HCT116 (cell line): ENCODE measurements at regions not wholly inside any gene's neighbourhood (a gene's known extent, or its start where the extent isn't known, plus 50 kb on each side); places are given as distances from the start of the nearest gene placed in this dataset.

Source experiments
- ATAC-seq: fragments of 200-7000 bp; cut with Tn5 transposase; 2 replicates; pipeline ENCODE4 v1.9.1; 2020; ENCODE audit warnings: mild to moderate bottlenecking, moderate library complexity
- BruUV-seq: library from RNA; stranded (reverse); fragments of 400-500 nt; replicated peaks from 2 replicates; lab custom pipeline; 2021; lab: Mats Ljungman, UMichigan
- CTCF ChIA-PET: fragments of 300-600 bp; sonication (Branson Sonifier 250); formaldehyde crosslinking; loops from one replicate; lab custom pipeline; 2021; ENCODE audit warnings: antibody characterized with exemption; lab: Charles Lee
- POLR2A ChIA-PET: fragments of 300-600, 350-600 bp; sonication (Branson Sonifier 250); formaldehyde crosslinking; loops from one replicate; lab custom pipeline; 2021; ENCODE audit warnings: antibody characterized with exemption; lab: Charles Lee
- RAD21 ChIA-PET, 2 experiments: fragments of 300-600 bp; sonication (Branson Sonifier 250); formaldehyde crosslinking; loops; one replicate each; lab custom pipeline; 2023; ENCODE audit warnings: low total read pairs in 2 of 2; ENCODE audit not compliant: uncharacterized antibody in 2 of 2, unreplicated experiment in 2 of 2, low non-redundant PET in 1 of 2; lab: Charles Lee
- DNase-seq: peaks from one replicate; pipeline ENCODE4 v3.0.0-alpha.2; 2010; ENCODE audit warnings: low read depth, low spot score
- H2AFZ ChIP-seq: fragments of 200-600 bp; shearing (Covaris generic), sonication (generic); 2 replicates; pipeline ENCODE4 v1.6.1; 2017; ENCODE audit warnings: low read depth, mixed run types, mixed read lengths, antibody characterized with exemption, low read length; ENCODE audit not compliant: poor library complexity, severe bottlenecking
- H3K27ac ChIP-seq: 2 replicates; pipeline ENCODE4 v1.5.1; 2012; ENCODE audit warnings: low read depth, low read length
- H3K27me3 ChIP-seq: fragments of 200-600 bp; sonication (generic); 2 replicates; pipeline ENCODE4 v1.6.1; 2016; ENCODE audit warnings: mixed run types, low read length, mixed read lengths; ENCODE audit not compliant: insufficient read depth
- H3K36me3 ChIP-seq, 2 experiments: fragments of 200-500 bp in 1 of 2; fragments of 200-600 bp in 1 of 2; sonication (Bioruptor generic) in 1 of 2; sonication (generic) in 1 of 2; 2 replicates each; pipeline versions ENCODE4 v1.5.1 to v1.6.1; 2014 to 2016; ENCODE audit warnings: low read length in 2 of 2, inconsistent platforms in 1 of 2, mixed read lengths in 1 of 2, mixed run types in 1 of 2; ENCODE audit not compliant: insufficient read depth in 2 of 2, control insufficient read depth in 1 of 2
- H3K4me1 ChIP-seq, 2 experiments: fragments of 200-600 bp in 1 of 2; sonication (generic) in 1 of 2; 2 replicates each; pipeline versions ENCODE4 v1.5.1 to v1.6.1; 2012 to 2017; ENCODE audit warnings: low read length in 2 of 2, inconsistent platforms in 1 of 2, mild to moderate bottlenecking in 1 of 2, mixed read lengths in 1 of 2, mixed run types in 1 of 2, moderate library complexity in 1 of 2; ENCODE audit not compliant: insufficient read depth in 2 of 2, control insufficient read depth in 1 of 2
- H3K4me2 ChIP-seq: fragments of 200-600 bp; sonication (generic); 2 replicates; pipeline ENCODE4 v1.6.1; 2017; ENCODE audit warnings: mixed run types, low read length, mixed read lengths
- H3K4me3 ChIP-seq, 2 experiments: fragments of 200-600 bp in 1 of 2; sonication (generic) in 1 of 2; replicated peaks in 1 of 2; 2 replicates each; pipeline ENCODE4 v1.5.1; 2011 to 2016; ENCODE audit warnings: low read length in 2 of 2, control low read depth in 1 of 2, low read depth in 1 of 2, mild to moderate bottlenecking in 1 of 2, mixed read lengths in 1 of 2, mixed run types in 1 of 2
- H3K79me2 ChIP-seq: fragments of 200-600 bp; sonication (generic); 2 replicates; pipeline ENCODE4 v1.6.1; 2017; ENCODE audit warnings: mild to moderate bottlenecking, mixed run types, low read length, moderate library complexity, mixed read lengths; ENCODE audit not compliant: insufficient read depth
- H3K9ac ChIP-seq: fragments of 200-600 bp; sonication (generic); 2 replicates; pipeline ENCODE4 v1.6.1; 2016; ENCODE audit warnings: low read length, mixed read lengths
- H3K9me2 ChIP-seq: fragments of 200-600 bp; sonication (generic), shearing (Covaris generic); 2 replicates; pipeline ENCODE4 v1.6.1; 2017; ENCODE audit warnings: mixed run types, mild to moderate bottlenecking, moderate library complexity; ENCODE audit not compliant: insufficient read depth
- H3K9me3 ChIP-seq, 2 experiments: fragments of 200-500 bp in 1 of 2; fragments of 200-600 bp in 1 of 2; sonication (Bioruptor generic) in 1 of 2; sonication (generic) in 1 of 2; 2 replicates each; pipeline ENCODE4 v1.6.1; 2014 to 2017; ENCODE audit warnings: low read length in 2 of 2, mixed read lengths in 2 of 2, inconsistent platforms in 1 of 2, low read depth in 1 of 2, mild to moderate bottlenecking in 1 of 2, mixed run types in 1 of 2, moderate library complexity in 1 of 2; ENCODE audit not compliant: control insufficient read depth in 1 of 2, insufficient read depth in 1 of 2
- H4K20me1 ChIP-seq: fragments of 200-600 bp; sonication (generic), shearing (Covaris generic); 2 replicates; pipeline ENCODE4 v1.6.1; 2017; ENCODE audit warnings: mixed run types, mild to moderate bottlenecking, moderate library complexity; ENCODE audit not compliant: insufficient read depth
- CEBPB ChIP-seq: IDR thresholded peaks from 2 replicates; pipeline ENCODE4 v1.6.1; 2012; ENCODE audit warnings: low read depth
- EGR1 ChIP-seq: IDR thresholded peaks from 2 replicates; pipeline ENCODE4 v1.6.1; 2012; ENCODE audit warnings: low read depth
- EZH2 ChIP-seq: fragments of 200-600 bp; sonication (generic); IDR thresholded peaks from 2 replicates; pipeline ENCODE4 v1.6.1; 2017; ENCODE audit warnings: antibody characterized with exemption, mixed run types
- EZH2phosphoT487 ChIP-seq: fragments of 200-600 bp; IDR thresholded peaks from 2 replicates; pipeline ENCODE4 v1.6.1; 2018; ENCODE audit warnings: antibody characterized with exemption, borderline replicate concordance
- FOSL1 ChIP-seq: IDR thresholded peaks from 2 replicates; pipeline ENCODE4 v1.6.1; 2012; ENCODE audit warnings: low read depth
- JUND ChIP-seq: IDR thresholded peaks from 2 replicates; pipeline ENCODE4 v1.6.1; 2012
- POLR2A ChIP-seq: IDR thresholded peaks from 2 replicates; pipeline ENCODE4 v1.7.0; 2011; ENCODE audit warnings: borderline replicate concordance; ENCODE audit not compliant: insufficient read depth, insufficient read length; ENCODE audit errors: extremely low read depth
- POLR2AphosphoS5 ChIP-seq: IDR thresholded peaks from 2 replicates; pipeline ENCODE4 v1.6.1; 2011; ENCODE audit warnings: mild to moderate bottlenecking, low read depth, low read length, moderate library complexity
- RAD21 ChIP-seq: IDR thresholded peaks from 2 replicates; pipeline ENCODE4 v1.6.1; 2012; ENCODE audit warnings: low read depth, mild to moderate bottlenecking
- SP1 ChIP-seq: IDR thresholded peaks from 2 replicates; pipeline ENCODE4 v1.6.1; 2012; ENCODE audit warnings: low read depth
- TCF7L2 ChIP-seq: IDR thresholded peaks from 2 replicates; pipeline ENCODE4 v1.7.0; 2011; ENCODE audit warnings: borderline replicate concordance, inconsistent platforms; ENCODE audit not compliant: insufficient read depth, insufficient read length; ENCODE audit errors: extremely low read depth
- ZFX ChIP-seq: fragments of 450-650 bp; IDR thresholded peaks from 2 replicates; pipeline ENCODE4 v1.6.1; 2017
- intact Hi-C: fragments of 100-400 bp; cut with micrococcal nuclease; formaldehyde crosslinking; loops from 2 replicates; pipeline ENCODE4 v1.10.0; 2022
- TF ChIP-seq, protein P1 (sequence below): IDR thresholded peaks from 2 replicates; pipeline ENCODE4 v1.6.1; 2011; ENCODE audit warnings: mild to moderate bottlenecking, low read length, moderate library complexity; ENCODE audit not compliant: insufficient replicate concordance; ENCODE audit errors: extremely low read depth
- TF ChIP-seq, protein P2 (sequence below): IDR thresholded peaks from 2 replicates; pipeline ENCODE4 v1.6.1; 2012; ENCODE audit warnings: low read depth

DNA sequence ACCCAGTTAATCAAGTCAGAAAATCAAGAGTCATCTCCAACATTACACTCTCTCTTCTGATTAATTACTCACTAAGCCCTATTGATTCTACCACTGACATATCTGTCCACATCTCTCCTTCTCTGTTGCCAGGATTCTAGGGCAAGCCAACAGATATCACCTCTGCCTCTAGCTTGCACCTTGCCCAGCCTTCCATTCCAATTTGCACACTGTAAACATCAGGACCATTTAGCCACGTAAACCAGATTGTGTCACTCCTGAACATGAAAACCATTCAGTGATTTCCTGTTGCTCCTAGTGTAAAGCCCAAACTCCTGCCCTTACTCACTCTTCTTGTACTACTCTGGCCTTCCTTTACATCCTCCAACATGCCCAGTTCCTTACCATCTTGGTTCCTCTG, 68.0 kb upstream of the PLS3 start:
- TF ChIP-seq TCF7L2, result no peak
- no peak for TF ChIP-seq RAD21
- TF ChIP-seq EZH2phosphoT487, result no peak
- TF ChIP-seq FOSL1, result no peak
- no peak for TF ChIP-seq JUND
- TF ChIP-seq ZFX, result no peak
- TF ChIP-seq, protein P1, sequence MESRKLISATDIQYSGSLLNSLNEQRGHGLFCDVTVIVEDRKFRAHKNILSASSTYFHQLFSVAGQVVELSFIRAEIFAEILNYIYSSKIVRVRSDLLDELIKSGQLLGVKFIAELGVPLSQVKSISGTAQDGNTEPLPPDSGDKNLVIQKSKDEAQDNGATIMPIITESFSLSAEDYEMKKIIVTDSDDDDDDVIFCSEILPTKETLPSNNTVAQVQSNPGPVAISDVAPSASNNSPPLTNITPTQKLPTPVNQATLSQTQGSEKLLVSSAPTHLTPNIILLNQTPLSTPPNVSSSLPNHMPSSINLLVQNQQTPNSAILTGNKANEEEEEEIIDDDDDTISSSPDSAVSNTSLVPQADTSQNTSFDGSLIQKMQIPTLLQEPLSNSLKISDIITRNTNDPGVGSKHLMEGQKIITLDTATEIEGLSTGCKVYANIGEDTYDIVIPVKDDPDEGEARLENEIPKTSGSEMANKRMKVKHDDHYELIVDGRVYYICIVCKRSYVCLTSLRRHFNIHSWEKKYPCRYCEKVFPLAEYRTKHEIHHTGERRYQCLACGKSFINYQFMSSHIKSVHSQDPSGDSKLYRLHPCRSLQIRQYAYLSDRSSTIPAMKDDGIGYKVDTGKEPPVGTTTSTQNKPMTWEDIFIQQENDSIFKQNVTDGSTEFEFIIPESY, result no peak
- TF ChIP-seq SP1, result no peak
- TF ChIP-seq POLR2AphosphoS5, result no peak
- TF ChIP-seq, protein P2, sequence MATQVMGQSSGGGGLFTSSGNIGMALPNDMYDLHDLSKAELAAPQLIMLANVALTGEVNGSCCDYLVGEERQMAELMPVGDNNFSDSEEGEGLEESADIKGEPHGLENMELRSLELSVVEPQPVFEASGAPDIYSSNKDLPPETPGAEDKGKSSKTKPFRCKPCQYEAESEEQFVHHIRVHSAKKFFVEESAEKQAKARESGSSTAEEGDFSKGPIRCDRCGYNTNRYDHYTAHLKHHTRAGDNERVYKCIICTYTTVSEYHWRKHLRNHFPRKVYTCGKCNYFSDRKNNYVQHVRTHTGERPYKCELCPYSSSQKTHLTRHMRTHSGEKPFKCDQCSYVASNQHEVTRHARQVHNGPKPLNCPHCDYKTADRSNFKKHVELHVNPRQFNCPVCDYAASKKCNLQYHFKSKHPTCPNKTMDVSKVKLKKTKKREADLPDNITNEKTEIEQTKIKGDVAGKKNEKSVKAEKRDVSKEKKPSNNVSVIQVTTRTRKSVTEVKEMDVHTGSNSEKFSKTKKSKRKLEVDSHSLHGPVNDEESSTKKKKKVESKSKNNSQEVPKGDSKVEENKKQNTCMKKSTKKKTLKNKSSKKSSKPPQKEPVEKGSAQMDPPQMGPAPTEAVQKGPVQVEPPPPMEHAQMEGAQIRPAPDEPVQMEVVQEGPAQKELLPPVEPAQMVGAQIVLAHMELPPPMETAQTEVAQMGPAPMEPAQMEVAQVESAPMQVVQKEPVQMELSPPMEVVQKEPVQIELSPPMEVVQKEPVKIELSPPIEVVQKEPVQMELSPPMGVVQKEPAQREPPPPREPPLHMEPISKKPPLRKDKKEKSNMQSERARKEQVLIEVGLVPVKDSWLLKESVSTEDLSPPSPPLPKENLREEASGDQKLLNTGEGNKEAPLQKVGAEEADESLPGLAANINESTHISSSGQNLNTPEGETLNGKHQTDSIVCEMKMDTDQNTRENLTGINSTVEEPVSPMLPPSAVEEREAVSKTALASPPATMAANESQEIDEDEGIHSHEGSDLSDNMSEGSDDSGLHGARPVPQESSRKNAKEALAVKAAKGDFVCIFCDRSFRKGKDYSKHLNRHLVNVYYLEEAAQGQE, result no peak
- TF ChIP-seq POLR2A, result no peak
- no peak for TF ChIP-seq EGR1
- TF ChIP-seq CEBPB, result no peak
- TF ChIP-seq EZH2, result no peak
- ChIA-PET RAD21 (no interaction called here), CTCF (no interaction called here), POLR2A (no interaction called here)
- Histone ChIP-seq H3K9me3 (no peaks in the 10 kb centered on the region), H3K79me2 (no peaks in the 10 kb centered on the region), H3K9me2 (no peaks in the 10 kb centered on the region), H3K4me1 (no peaks in the 10 kb centered on the region), H3K9ac (no peak overlapping the region), H3K4me2 (no peak overlapping the region), H3K36me3 (no peaks in the 10 kb centered on the region), H3K4me3 (no peak overlapping the region), H3K27me3 (no peaks in the 10 kb centered on the region), H3K27ac (no peak overlapping the region), H2AFZ (no peak overlapping the region), H4K20me1 (no peaks in the 10 kb centered on the region)
- intact Hi-C loops, result no loop called here
- DNase-seq (no peak), ATAC-seq (no peak)
- BruUV-seq, result no TSS peak
